HEK293T (cell line): ENCODE measurements at regions not wholly inside any gene's neighbourhood (a gene's known extent, or its start where the extent isn't known, plus 50 kb on each side); places are given as distances from the start of the nearest gene placed in this dataset.
A peak's percentile ranks its signal among the peaks of the same experiment; 100 is the strongest.

Source experiments
- CTCF ChIA-PET: fragments of 350-600 bp; formaldehyde crosslinking; extraction: SDS; loops from one replicate; lab custom pipeline; 2021; ENCODE audit warnings: antibody characterized with exemption, inconsistent platforms; lab: Yijun Ruan, JAX
- POLR2A ChIA-PET: fragments of 350-600 bp; formaldehyde crosslinking; extraction: SDS; loops from one replicate; lab custom pipeline; 2020; ENCODE audit warnings: antibody characterized with exemption, inconsistent platforms; lab: Yijun Ruan, JAX
- DNase-seq: peaks from one replicate; pipeline ENCODE4 v3.0.0; 2012; ENCODE audit warnings: mixed read lengths; ENCODE audit errors: extremely low spot score
- ARNT ChIP-seq: fragments of 450-650 bp; IDR thresholded peaks from 2 replicates; pipeline ENCODE4 v1.6.1; 2017; ENCODE audit warnings: mild to moderate bottlenecking
- BHLHE40 ChIP-seq: fragments of 450-650 bp; IDR thresholded peaks from 2 replicates; pipeline ENCODE4 v1.6.1; 2016; ENCODE audit warnings: mild to moderate bottlenecking, moderate library complexity, borderline replicate concordance
- CTBP1 ChIP-seq: fragments of 450-650 bp; IDR thresholded peaks from 2 replicates; pipeline ENCODE4 v1.6.1; 2016; ENCODE audit warnings: borderline replicate concordance
- ELF4 ChIP-seq: fragments of 450-650 bp; IDR thresholded peaks from 2 replicates; pipeline ENCODE4 v1.6.1; 2017; ENCODE audit warnings: antibody characterized with exemption
- FOXA1 ChIP-seq: fragments of 450-650 bp; IDR thresholded peaks from 2 replicates; pipeline ENCODE4 v1.6.1; 2016; ENCODE audit warnings: mild to moderate bottlenecking
- FOXK2 ChIP-seq: fragments of 450-650 bp; IDR thresholded peaks from 2 replicates; pipeline ENCODE4 v1.6.1; 2016; ENCODE audit warnings: mild to moderate bottlenecking
- FOXM1 ChIP-seq: fragments of 450-650 bp; IDR thresholded peaks from 2 replicates; pipeline ENCODE4 v1.6.1; 2017; ENCODE audit warnings: mild to moderate bottlenecking, borderline replicate concordance
- HDGF ChIP-seq: fragments of 450-650 bp; IDR thresholded peaks from 2 replicates; pipeline ENCODE4 v1.6.1; 2017; ENCODE audit warnings: antibody characterized with exemption, borderline replicate concordance
- L3MBTL2 ChIP-seq: fragments of 450-650 bp; conservative IDR thresholded peaks from 2 replicates; pipeline ENCODE4 v1.6.1; 2016; ENCODE audit warnings: mild to moderate bottlenecking
- LEF1 ChIP-seq: fragments of 450-650 bp; IDR thresholded peaks from 2 replicates; pipeline ENCODE4 v1.6.1; 2017; ENCODE audit warnings: mild to moderate bottlenecking, borderline replicate concordance
- NFRKB ChIP-seq: fragments of 450-650 bp; IDR thresholded peaks from 2 replicates; pipeline ENCODE4 v1.6.1; 2016; ENCODE audit warnings: mild to moderate bottlenecking, moderate library complexity
- SP1 ChIP-seq: fragments of 450-650 bp; IDR thresholded peaks from 2 replicates; pipeline ENCODE4 v1.6.1; 2017
- SUZ12 ChIP-seq: fragments of 450-650 bp; IDR thresholded peaks from 2 replicates; pipeline ENCODE4 v1.6.1; 2016; ENCODE audit warnings: mild to moderate bottlenecking
- TARDBP ChIP-seq: fragments of 450-650 bp; IDR thresholded peaks from 2 replicates; pipeline ENCODE4 v1.6.1; 2016
- ZNF384 ChIP-seq: fragments of 450-650 bp; IDR thresholded peaks from 2 replicates; pipeline ENCODE4 v1.6.1; 2016
- TF ChIP-seq, protein P1 (sequence below): fragments of 450-650 bp; IDR thresholded peaks from 2 replicates; pipeline ENCODE4 v1.6.1; 2016

- POLR2A ChIA-PET: interaction anchor here (0.5 kb wide), 1 partner anchor 119 kb away, joined by 3 read pairs; no protein-coding TSS in a partner anchor
- CTCF ChIA-PET: no interaction called here
- no peak for DNase-seq
These were observed 471.4 kb downstream of the MN1 start for GRCh38 chr22:27329966-27330645.

DNA sequence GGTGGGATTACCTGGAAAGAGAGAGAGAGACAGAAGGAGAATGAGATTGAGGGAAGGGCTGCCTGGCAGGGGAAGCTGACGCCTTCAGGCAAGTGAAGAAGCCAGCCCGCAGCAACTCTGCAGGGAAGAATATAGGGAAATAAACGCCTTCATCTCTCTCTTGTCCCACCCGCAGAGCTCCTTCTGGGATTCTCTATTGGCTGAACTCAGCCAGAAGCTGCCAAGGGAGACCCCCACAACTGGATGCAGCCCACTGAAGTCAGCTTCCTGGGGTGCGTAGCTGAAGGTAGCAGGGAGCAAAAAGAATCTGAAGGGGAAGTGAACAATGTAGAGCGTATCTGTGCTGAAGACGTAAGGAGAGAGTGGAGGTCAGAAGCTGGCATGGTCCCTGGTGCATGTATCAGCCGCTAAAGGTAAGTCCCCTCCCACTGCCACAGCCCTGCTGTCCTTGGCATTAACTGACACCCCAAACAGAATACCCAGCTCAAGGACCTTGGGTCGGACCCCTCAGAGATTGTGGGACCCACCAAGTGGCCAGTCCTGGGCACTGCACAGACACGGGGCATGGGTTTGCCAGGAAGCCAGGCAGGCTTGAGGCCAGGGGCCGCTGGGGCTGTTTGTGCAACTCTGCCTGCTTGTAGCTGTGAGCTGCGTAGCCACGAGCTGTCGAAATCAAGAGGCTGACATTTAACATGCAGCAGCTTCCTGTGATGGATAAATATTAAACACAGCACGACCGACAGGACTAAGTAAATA is 469.9 kb downstream of the MN1 start:
- peak; percentile 44 for DNase-seq
- ChIA-PET POLR2A (no interaction called here), CTCF (interaction anchor here (0.6 to 0.8 kb wide), 2 partner anchors 24 to 158 kb away, joined by 3 read pairs; no protein-coding TSS in a partner anchor)
- no peak for TF ChIP-seq SP1
- no peak for TF ChIP-seq ELF4
- no peak for TF ChIP-seq CTBP1
- no peak for TF ChIP-seq FOXM1

More at GRCh38 chr22:27329966-27330645, 471.4 kb downstream of the MN1 start:
- TF ChIP-seq L3MBTL2: no peak
- TF ChIP-seq LEF1: no peak
- TF ChIP-seq ZNF384: no peak
- TF ChIP-seq FOXA1: no peak
- no peak for TF ChIP-seq SUZ12
- TF ChIP-seq FOXK2: no peak
- no peak for TF ChIP-seq SP1
- no peak for TF ChIP-seq BHLHE40
- TF ChIP-seq CTBP1: no peak
- TF ChIP-seq ELF4: no peak
- TF ChIP-seq NFRKB: no peak
- TF ChIP-seq, protein P1, sequence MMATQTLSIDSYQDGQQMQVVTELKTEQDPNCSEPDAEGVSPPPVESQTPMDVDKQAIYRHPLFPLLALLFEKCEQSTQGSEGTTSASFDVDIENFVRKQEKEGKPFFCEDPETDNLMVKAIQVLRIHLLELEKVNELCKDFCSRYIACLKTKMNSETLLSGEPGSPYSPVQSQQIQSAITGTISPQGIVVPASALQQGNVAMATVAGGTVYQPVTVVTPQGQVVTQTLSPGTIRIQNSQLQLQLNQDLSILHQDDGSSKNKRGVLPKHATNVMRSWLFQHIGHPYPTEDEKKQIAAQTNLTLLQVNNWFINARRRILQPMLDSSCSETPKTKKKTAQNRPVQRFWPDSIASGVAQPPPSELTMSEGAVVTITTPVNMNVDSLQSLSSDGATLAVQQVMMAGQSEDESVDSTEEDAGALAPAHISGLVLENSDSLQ: no peak
- no peak for TF ChIP-seq ARNT
- no peak for TF ChIP-seq HDGF
- no peak for TF ChIP-seq FOXM1
- no peak for TF ChIP-seq TARDBP

DNA sequence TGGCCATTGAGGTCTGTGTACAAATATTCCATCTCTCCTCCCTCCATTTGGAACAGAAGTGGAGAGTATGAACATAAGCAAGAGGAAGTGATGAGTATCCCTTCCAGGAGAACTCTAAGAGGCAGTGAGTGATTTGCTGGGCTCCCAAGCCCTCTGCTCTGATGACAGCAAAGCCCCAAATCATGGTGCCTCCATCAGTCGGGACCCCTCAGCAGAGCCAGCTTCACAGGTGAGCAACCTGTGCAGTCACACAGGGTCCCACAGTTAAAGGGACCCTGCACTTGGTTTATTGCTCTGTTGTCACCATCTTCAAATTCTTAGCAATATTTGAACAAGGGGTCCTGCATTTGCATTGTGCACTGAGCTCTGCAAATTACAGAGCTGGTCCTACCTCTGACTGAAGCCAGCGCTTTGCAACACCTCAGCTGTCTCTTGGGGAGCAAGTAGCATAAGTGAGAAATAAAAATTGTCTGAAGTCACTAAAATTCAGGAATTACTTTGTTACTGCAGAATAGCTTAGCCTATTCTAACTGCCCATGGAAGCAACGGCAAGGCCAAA is 466.4 kb downstream of the MN1 start:
- no peak for TF ChIP-seq FOXK2
- no peak for DNase-seq
- ChIA-PET CTCF (no interaction called here), POLR2A (no interaction called here)

GRCh38 chr22:27336151-27337090 is 465.1 kb downstream of the MN1 start:
- ChIA-PET CTCF (no interaction called here), POLR2A (no interaction called here)
- no peak for TF ChIP-seq FOXA1
- no peak for TF ChIP-seq FOXM1
- no peak for TF ChIP-seq ARNT
- no peak for TF ChIP-seq SP1
- TF ChIP-seq BHLHE40: no peak
- TF ChIP-seq, protein P1: no peak
- no peak for TF ChIP-seq L3MBTL2
- no peak for TF ChIP-seq LEF1
- TF ChIP-seq TARDBP: no peak
- TF ChIP-seq FOXK2: no peak
- TF ChIP-seq NFRKB: no peak
- no peak for TF ChIP-seq HDGF
- TF ChIP-seq CTBP1: no peak
- no peak for TF ChIP-seq ZNF384
- no peak for TF ChIP-seq SUZ12
- TF ChIP-seq ELF4: no peak
- no peak for DNase-seq

GRCh38 chr22:27337676-27338075 is 463.9 kb downstream of the MN1 start:
- ChIA-PET POLR2A (no interaction called here), CTCF (no interaction called here)
- no peak for DNase-seq
- TF ChIP-seq L3MBTL2 (no peak), SUZ12 (no peak), HDGF (no peak), LEF1 (no peak), ZNF384 (no peak)
- TF ChIP-seq, protein P1: no peak

DNA sequence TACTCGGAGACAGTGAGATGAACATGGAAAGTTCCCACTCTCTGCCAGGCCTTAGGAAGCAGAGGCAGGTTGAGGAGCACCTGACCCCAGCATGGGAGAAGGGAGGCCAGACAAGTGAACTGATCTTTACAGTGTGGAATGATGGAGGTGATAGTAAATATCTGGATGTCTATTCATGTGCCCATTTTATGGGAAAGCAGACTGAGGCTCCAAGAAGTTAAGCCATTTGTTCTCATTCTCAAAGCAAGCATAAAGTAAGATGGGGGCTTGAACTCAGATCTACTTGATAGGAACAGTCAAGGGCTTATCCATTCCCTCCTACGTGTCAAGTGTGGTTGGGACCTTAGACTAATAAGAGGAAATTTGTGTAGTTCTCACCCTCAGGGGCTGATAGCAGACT is 461.5 kb downstream of the MN1 start:
- no peak for DNase-seq
- ChIA-PET POLR2A (no interaction called here), CTCF (no interaction called here)

More for the DNA sequence above, 461.5 kb downstream of the MN1 start:
- no peak for TF ChIP-seq SP1
- TF ChIP-seq FOXK2: no peak
- no peak for TF ChIP-seq ZNF384
- TF ChIP-seq L3MBTL2: no peak
- TF ChIP-seq, protein P1: no peak
- TF ChIP-seq SUZ12: no peak
- no peak for TF ChIP-seq LEF1
- TF ChIP-seq ARNT: no peak
- no peak for TF ChIP-seq CTBP1
- TF ChIP-seq HDGF: no peak
- no peak for TF ChIP-seq NFRKB
- no peak for TF ChIP-seq FOXM1
- TF ChIP-seq FOXA1: no peak
- no peak for TF ChIP-seq BHLHE40
- TF ChIP-seq ELF4: no peak
- TF ChIP-seq TARDBP: no peak
